GM19397 (cell line): ENCODE measurements at regions not wholly inside any gene's neighbourhood (a gene's known extent, or its start where the extent isn't known, plus 50 kb on each side); places are given as distances from the start of the nearest gene placed in this dataset.

Source experiments
- ATAC-seq: cut with Tn5 transposase; IDR thresholded peaks from one replicate; pipeline ENCODE4 v1.9.1; 2021; ENCODE audit warnings: mild to moderate bottlenecking, moderate library complexity; ENCODE audit not compliant: unreplicated experiment

GRCh38 chr6:6886171-6886885 lies 221.4 kb upstream of the RREB1 start:
- ATAC-seq, result no peak

DNA sequence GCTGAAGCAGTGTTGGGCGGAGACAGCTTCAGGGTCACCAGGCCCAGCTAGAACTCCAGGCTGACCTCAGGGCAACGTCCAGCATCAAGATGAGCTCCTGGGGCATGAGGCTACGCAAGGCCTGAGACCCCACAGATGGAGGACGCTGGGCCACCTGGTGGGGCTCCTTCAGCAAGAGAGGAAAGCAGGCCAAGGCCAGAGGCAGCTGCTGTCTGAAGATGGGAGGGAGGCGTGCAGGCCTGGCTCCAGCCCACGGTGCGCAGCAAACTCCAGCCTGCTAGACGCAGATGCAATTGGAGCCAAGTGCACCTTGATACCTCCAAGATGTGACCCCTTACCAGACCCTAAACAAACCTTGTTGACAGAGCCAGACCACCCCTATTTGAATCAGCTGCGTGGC lies 220.9 kb upstream of the RREB1 start:
- ATAC-seq, result no peak

GRCh38 chr6:6889601-6890000 lies 218.2 kb upstream of the RREB1 start:
- ATAC-seq, result no peak

- ATAC-seq, result no peak
Observed at GRCh38 chr6:6890400-6890858, 217.3 kb upstream of the RREB1 start.

GRCh38 chr6:6891125-6891721 lies 216.5 kb upstream of the RREB1 start:
- ATAC-seq, result no peak

- no peak for ATAC-seq
Observed at GRCh38 chr6:6891949-6892461, 215.8 kb upstream of the RREB1 start.

DNA sequence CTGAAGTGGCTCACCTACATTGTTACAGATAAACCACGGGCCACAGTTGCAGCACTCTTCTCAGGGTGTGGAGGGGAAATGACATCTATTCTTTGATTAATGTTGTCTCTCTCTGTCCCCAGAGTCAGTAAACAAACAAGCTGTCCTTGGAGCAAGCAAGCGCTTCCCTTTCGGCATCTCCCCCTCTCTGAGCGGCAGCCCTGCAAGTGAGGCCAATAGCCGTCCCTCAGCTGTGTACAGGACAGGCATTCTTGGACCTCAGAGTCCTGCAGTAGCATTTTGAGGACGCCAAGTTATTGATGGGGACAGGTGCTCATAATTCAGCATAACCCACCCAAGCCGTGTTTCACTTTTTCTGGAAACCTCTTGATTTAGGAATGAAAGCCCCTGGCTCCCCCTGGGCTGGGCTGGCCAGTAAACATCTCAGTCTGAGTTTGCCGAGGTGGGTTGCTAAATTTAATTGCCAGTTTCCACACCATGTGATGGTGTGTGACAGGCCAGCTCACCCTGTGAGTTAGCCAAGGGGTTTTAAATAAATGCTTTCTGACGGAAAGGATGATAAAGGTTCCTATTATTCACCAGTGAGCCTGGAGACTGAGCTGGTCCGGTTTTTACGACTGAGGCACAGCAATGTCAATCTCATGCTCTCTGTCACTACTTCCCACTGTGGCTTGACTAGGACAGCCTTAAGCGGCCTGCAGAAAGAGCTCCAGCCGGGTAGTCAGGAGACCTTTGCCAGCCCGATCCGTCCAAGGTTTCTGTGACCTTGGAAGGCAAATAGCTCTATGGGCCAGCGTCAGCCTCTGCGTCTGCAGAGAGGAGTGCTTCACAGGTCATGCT lies 214.8 kb upstream of the RREB1 start:
- ATAC-seq, result no peak

- no peak for ATAC-seq
Observed at GRCh38 chr6:6893701-6894100, 214.1 kb upstream of the RREB1 start.

DNA sequence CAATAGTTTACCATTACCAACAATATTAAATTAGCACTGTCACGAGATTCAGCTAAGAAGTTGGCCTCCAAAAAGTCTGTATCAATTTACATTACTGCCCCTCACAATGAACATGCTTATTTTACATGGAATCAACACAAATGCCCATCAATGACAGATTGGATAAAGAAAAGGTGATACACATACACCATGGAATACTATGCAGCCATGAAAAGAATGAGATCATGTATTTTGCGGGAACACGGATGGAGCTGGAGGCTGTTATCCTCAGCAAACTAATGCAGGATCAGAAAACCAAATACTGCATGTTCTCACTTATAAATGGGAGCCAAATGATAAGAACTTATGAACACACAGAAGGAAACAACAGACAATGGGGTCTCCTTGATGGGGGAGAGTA lies 211.8 kb upstream of the RREB1 start:
- no peak for ATAC-seq

DNA sequence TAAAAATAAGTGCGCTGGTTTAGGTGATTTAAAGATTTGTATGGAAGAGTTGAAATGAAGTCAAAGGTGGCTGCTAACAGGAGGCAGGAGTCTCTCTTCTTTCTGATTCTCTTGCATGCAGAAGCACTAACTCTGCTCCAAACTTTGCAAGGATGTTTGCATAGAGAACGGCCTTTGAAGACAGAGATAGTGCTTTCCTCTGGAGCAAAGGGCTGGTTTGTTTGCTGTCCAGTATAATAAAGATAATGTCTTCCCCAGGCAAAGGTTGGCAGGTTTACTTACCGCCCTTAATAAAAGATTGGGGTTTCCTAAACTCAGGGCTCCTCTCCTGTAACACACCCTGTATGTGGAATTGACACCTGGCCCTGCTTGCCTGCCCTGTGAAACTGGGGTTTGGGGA lies 210.6 kb upstream of the RREB1 start:
- ATAC-seq, result no peak

DNA sequence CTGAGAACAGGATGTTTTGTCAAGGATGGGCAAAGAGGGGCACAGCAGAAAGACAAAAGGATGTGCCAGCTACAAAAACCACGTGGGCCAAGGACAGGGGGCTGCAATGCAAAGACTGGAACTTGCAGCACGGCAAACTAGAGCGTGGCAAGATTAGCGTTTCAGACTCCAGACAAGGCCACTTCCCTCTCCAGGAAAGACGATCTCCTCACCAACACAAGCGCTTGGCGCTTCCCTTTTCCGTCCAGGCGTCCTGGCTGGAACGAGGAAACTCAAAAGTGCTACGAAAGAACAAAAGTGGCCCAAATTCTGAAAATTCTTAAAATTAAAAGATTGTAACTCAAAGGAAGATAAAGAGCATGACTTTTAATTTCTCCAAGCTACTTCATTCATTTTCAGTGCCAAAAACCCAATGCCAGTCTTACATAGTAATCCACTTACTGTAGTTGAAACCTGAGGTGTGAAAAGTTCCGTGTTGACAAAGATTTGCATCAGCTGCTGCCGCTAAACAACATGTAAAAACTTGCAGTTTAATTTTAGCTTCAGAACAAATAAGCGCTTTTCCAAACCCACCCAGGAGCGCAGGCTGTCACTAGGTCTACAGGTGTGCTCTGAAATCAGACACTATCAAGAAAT lies 207.1 kb upstream of the RREB1 start:
- ATAC-seq, result no peak

GRCh38 chr6:6901205-6901719 lies 206.5 kb upstream of the RREB1 start:
- ATAC-seq, result no peak

GRCh38 chr6:6901945-6902344 lies 205.8 kb upstream of the RREB1 start:
- no peak for ATAC-seq

DNA sequence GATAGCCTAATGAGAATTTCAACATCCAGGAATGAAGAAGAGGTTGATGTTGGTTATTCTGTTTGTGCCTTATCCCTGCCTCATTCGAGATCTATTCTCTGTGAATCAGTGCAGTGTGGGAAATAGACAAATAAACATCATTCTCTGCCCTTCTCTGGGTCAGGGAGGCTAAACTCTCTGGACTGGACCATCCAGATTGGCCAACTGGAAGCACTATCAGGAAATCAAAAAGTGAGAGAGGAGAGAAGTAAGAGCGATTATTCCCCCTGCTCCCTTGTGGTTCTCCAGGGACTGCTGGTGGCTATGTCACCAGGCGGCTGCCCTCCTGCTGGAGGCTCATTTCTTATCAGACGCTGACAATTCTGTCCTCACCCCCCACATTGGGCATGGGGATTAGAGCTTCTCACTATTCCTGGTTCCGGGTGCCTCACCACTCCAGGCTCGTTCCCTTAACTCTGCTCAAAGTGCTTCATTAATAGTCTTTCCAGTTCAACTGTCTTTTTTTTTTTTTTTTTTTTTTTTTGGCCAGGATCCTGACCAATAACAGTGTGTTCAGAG lies 201.7 kb upstream of the RREB1 start:
- ATAC-seq, result no peak

DNA sequence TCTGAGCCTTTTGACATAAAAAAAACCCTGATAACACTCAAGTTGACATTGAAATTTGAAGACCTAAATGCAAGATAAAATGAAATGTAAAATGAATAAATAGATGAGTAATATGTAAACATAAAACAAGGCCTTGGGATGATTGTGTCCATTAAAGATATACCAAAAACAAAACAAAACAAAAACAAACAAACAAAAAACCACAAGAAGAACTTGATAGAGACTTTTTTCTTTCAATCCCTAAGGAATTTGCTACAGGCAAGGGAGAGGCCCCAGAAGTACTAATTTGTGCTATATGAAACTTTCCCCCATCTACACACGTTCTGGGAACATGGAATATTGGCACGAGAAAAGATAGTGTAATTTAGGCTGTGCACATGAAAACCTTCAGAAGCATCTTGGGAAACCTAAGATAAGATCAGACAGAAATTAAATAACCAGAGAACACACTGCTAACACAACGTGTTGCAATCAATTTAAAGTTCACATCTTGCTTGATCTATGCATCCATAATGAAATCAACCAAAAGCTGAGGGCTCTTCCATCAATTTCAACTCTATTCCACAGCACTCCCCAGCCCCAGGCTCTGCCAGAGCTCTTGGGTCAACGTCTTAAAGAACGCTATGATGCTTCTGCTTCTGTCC lies 201.1 kb upstream of the RREB1 start:
- no peak for ATAC-seq

DNA sequence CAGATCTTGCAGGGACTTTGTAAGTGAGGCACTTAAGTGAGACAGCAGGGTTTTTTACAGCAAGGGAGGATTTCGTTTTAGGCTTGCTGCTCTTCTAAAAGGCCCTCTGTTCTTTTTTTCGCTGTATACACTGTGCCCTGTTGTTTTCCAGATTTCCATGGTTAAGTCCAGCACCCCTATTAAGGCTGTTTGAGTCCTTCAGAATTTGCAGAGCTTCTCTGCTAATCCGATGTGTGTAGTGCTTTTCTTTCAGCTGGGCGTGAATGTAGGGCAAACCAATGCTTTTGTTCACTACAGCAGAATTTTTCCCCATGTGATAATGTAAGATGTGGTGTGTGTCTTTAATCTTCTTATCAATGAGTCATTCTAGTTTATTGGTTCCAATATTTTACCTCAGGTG lies 200.5 kb upstream of the RREB1 start:
- ATAC-seq, result no peak

DNA sequence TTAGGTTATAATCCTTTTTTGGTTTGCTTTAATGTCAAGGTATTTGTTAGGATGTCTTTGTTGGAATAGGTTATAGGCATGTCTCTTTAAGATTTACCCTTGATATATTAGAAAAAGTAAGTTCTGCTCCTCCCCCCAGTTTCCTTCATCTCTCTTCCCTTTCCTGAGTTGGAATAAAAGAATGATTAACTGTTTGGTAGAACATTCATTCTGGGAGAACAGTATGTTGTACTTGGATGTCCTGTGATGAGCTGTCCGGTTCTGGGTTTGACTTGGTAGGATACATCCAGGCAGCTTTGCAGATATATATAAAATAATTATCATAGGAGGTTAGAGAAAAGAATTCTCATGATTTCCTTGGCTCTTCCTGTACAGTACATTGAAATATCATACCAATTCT lies 199.6 kb upstream of the RREB1 start:
- ATAC-seq, result no peak

- ATAC-seq, result no peak
Observed at GRCh38 chr6:6909111-6909510, 198.7 kb upstream of the RREB1 start.

GRCh38 chr6:6910734-6911295 lies 196.9 kb upstream of the RREB1 start:
- ATAC-seq, result no peak

GRCh38 chr6:6911391-6911790 lies 196.4 kb upstream of the RREB1 start:
- no peak for ATAC-seq
